Caco-2 (cell line): ENCODE measurements at regions not wholly inside any gene's neighbourhood (a gene's known extent, or its start where the extent isn't known, plus 50 kb on each side); places are given as distances from the start of the nearest gene placed in this dataset.

Source experiments
- BruUV-seq: library from RNA; stranded (reverse); fragments of 400-500 nt; replicated peaks from 2 replicates; lab custom pipeline; 2021; lab: Mats Ljungman, UMichigan
- CTCF ChIA-PET: fragments of 300-600 bp; sonication (Branson Sonifier 250); formaldehyde crosslinking; loops from one replicate; lab custom pipeline; 2022; ENCODE audit warnings: antibody characterized with exemption; lab: Charles Lee
- POLR2A ChIA-PET: fragments of 300-600 bp; sonication (Branson Sonifier 250); formaldehyde crosslinking; loops from one replicate; lab custom pipeline; 2022; ENCODE audit warnings: antibody characterized with exemption; lab: Charles Lee
- DNase-seq, 2 experiments: peaks; one replicate each; pipeline versions ENCODE4 v3.0.0 to v3.0.0-alpha.2; 2020 to 2022
- H3K27me3 ChIP-seq: replicated peaks from 2 replicates; pipeline ENCODE4 v1.6.0; 2011; ENCODE audit warnings: low read length; ENCODE audit not compliant: control insufficient read depth, insufficient read depth
- H3K36me3 ChIP-seq: 2 replicates; pipeline ENCODE4 v1.5.1; 2011; ENCODE audit warnings: low read length; ENCODE audit not compliant: control insufficient read depth, insufficient read depth
- H3K4me1 ChIP-seq: fragments of 250-450 bp; sonication (Bioruptor Pico); 2 replicates; pipeline ENCODE4 v1.5.1; 2020; ENCODE audit warnings: mild to moderate bottlenecking
- H3K4me3 ChIP-seq: 2 replicates; pipeline ENCODE4 v1.5.1; 2011; ENCODE audit warnings: low read depth, mild to moderate bottlenecking, control low read depth, low read length
- H3K9me3 ChIP-seq: fragments of 250-450 bp; sonication (Bioruptor Pico); 2 replicates; pipeline ENCODE4 v1.5.1; 2020; ENCODE audit warnings: mild to moderate bottlenecking, moderate library complexity
- H3K27ac Mint-ChIP-seq: one replicate; pipeline ENCODE4 v1.8.0; 2022; ENCODE audit warnings: mixed read lengths; ENCODE audit not compliant: unreplicated experiment
- H3K27me3 Mint-ChIP-seq: one replicate; pipeline ENCODE4 v1.8.0; 2022; ENCODE audit warnings: mixed read lengths; ENCODE audit not compliant: insufficient read depth, unreplicated experiment
- H3K36me3 Mint-ChIP-seq: one replicate; pipeline ENCODE4 v1.8.0; 2022; ENCODE audit warnings: mild to moderate bottlenecking, mixed read lengths; ENCODE audit not compliant: insufficient read depth, unreplicated experiment
- H3K4me1 Mint-ChIP-seq: one replicate; pipeline ENCODE4 v1.8.0; 2022; ENCODE audit warnings: low read depth, mixed read lengths; ENCODE audit not compliant: unreplicated experiment
- H3K4me3 Mint-ChIP-seq: one replicate; pipeline ENCODE4 v1.8.0; 2022; ENCODE audit warnings: mild to moderate bottlenecking, moderate library complexity, mixed read lengths; ENCODE audit not compliant: unreplicated experiment
- H3K9me3 Mint-ChIP-seq: one replicate; pipeline ENCODE4 v1.8.0; 2022; ENCODE audit warnings: mixed read lengths; ENCODE audit not compliant: unreplicated experiment
- intact Hi-C: fragments of 100-400 bp; cut with micrococcal nuclease; formaldehyde crosslinking; loops from one replicate; pipeline ENCODE4 v1.10.0; 2022; ENCODE audit not compliant: unreplicated experiment
- TF ChIP-seq, protein P1 (sequence below), 2 experiments: fragments of 200-600 bp in 1 of 2; IDR thresholded peaks; 1 replicate in 1 of 2; 2 replicates in 1 of 2; pipeline versions ENCODE4 v1.5.1 to v1.8.0; 2011 to 2022; ENCODE audit warnings: antibody characterized with exemption in 1 of 2, control low read depth in 1 of 2, inconsistent platforms in 1 of 2, low read depth in 1 of 2, low read length in 1 of 2, mild to moderate bottlenecking in 1 of 2, moderate library complexity in 1 of 2; ENCODE audit not compliant: insufficient read depth in 1 of 2, severe bottlenecking in 1 of 2, unreplicated experiment in 1 of 2

DNA sequence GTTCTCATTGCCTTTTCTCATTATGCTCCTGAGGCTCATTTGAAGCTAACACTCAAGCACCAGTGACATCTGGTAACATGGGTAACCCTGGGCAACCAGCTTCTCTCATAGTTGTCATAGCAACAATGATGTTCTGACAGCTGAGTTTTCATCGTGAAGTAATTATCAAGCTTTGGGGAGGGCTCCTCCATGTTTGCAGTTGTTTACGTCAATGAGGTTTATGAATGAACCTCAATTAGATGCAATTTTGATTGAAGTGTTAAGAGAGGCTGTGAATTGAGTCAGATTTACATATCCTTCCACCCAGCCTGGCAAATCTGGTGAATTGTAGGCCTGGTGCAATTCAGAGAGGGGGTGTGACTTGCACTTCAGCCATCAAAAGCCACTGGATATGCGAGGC is 119.3 kb upstream of the CHD2 start:
- intact Hi-C loops, result no loop called here
- H3K4me1 Mint-ChIP-seq, result no peaks in the 10 kb centered on the region

DNA sequence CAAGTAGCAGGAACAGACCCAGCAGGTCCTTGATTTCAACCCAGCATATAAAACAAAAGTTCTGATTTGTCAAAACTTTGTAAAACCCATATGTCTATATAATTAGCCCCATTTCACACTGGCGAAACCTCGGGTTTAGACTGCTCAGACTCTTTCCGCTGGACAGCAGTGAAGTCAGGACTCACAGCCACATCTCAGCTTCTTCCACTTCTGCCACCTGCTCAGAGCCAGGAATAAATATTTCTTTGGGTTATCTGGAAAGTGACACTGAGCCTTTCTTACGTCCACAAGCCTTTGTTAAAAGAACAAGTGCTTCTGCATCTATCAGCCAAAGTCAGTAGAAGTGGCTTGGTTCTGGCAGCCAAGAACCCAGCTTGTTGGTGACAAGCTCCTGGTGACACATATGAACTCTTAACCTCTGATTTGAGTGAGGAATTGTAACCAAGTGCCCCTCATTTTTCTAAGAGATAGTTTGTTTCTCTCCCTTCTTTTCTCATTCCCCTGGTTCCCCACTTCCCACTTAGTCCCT is 118.1 kb upstream of the CHD2 start:
- Mint-ChIP-seq H3K9me3 (peaks cover 12% of the 10 kb centered on the region), H3K4me1 (no peaks in the 10 kb centered on the region), H3K4me3 (no peak overlapping the region), H3K27me3 (no peaks in the 10 kb centered on the region), H3K36me3 (peaks cover 18% of the 10 kb centered on the region), H3K27ac (no peak overlapping the region)
- Histone ChIP-seq H3K27me3 (no peaks in the 10 kb centered on the region), H3K36me3 (no peaks in the 10 kb centered on the region), H3K4me3 (no peak overlapping the region), H3K9me3 (peaks cover 20% of the 10 kb centered on the region), H3K4me1 (no peaks in the 10 kb centered on the region)
- intact Hi-C loops, result no loop called here
- ChIA-PET POLR2A (no interaction called here), CTCF (no interaction called here)
- BruUV-seq, result no TSS peak
- TF ChIP-seq, protein P1, sequence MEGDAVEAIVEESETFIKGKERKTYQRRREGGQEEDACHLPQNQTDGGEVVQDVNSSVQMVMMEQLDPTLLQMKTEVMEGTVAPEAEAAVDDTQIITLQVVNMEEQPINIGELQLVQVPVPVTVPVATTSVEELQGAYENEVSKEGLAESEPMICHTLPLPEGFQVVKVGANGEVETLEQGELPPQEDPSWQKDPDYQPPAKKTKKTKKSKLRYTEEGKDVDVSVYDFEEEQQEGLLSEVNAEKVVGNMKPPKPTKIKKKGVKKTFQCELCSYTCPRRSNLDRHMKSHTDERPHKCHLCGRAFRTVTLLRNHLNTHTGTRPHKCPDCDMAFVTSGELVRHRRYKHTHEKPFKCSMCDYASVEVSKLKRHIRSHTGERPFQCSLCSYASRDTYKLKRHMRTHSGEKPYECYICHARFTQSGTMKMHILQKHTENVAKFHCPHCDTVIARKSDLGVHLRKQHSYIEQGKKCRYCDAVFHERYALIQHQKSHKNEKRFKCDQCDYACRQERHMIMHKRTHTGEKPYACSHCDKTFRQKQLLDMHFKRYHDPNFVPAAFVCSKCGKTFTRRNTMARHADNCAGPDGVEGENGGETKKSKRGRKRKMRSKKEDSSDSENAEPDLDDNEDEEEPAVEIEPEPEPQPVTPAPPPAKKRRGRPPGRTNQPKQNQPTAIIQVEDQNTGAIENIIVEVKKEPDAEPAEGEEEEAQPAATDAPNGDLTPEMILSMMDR (IDR thresholded peaks at IDR 0.05; ENCODE audit: insufficient read depth in 1 of 2, low read depth in 1 of 2, low read length in 1 of 2, severe bottlenecking in 1 of 2, unreplicated experiment in 1 of 2), result no peak
- no peak for DNase-seq

More for the DNA sequence above, 119.3 kb upstream of the CHD2 start:
- H3K36me3 ChIP-seq, result no peaks in the 10 kb centered on the region
- peaks cover 20% of the 10 kb centered on the region for H3K9me3 ChIP-seq
- POLR2A ChIA-PET, result no interaction called here
- CTCF ChIA-PET, result no interaction called here
- no peak for DNase-seq
- Mint-ChIP-seq H3K27ac (no peak overlapping the region), H3K36me3 (peaks cover 18% of the 10 kb centered on the region), H3K4me3 (no peak overlapping the region), H3K9me3 (peaks cover 12% of the 10 kb centered on the region), H3K27me3 (no peaks in the 10 kb centered on the region)
- TF ChIP-seq, protein P1 (IDR thresholded peaks at IDR 0.05; ENCODE audit: insufficient read depth in 1 of 2, low read depth in 1 of 2, low read length in 1 of 2, severe bottlenecking in 1 of 2, unreplicated experiment in 1 of 2), result no peak
- no peaks in the 10 kb centered on the region for H3K4me1 ChIP-seq
- no peaks in the 10 kb centered on the region for H3K27me3 ChIP-seq
- no peak overlapping the region for H3K4me3 ChIP-seq
- BruUV-seq, result no TSS peak

DNA sequence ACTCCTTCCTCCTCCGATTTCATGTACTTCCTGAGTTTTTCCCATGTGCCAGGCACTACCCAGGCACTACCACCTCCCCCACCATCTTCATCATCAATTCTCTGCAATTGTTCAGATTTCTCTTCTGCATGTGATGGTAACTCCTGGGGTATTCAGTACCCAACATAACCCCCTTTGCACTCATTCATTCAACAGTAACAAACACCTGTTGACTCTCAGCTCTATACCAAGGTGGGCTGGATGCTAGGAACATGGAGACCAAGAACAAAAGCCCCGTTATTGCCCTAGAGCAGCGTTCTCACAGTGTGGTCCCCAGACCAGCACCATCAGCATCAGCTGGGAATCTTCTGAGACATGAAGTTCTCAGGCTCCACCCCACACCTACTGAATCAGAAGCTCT is 113.0 kb upstream of the CHD2 start:
- Mint-ChIP-seq H3K4me1 (no peaks in the 10 kb centered on the region), H3K27ac (no peak overlapping the region), H3K9me3 (peaks cover 12% of the 10 kb centered on the region), H3K36me3 (peaks cover 18% of the 10 kb centered on the region), H3K4me3 (no peak overlapping the region), H3K27me3 (no peaks in the 10 kb centered on the region)
- H3K36me3 ChIP-seq, result no peaks in the 10 kb centered on the region
- H3K4me3 ChIP-seq, result no peak overlapping the region
- TF ChIP-seq, protein P1 (IDR thresholded peaks at IDR 0.05; ENCODE audit: insufficient read depth in 1 of 2, low read depth in 1 of 2, low read length in 1 of 2, severe bottlenecking in 1 of 2, unreplicated experiment in 1 of 2), result no peak
- POLR2A ChIA-PET, result no interaction called here
- CTCF ChIA-PET, result no interaction called here
- BruUV-seq, result no TSS peak
- no peaks in the 10 kb centered on the region for H3K4me1 ChIP-seq
- peak in 1 of 2 experiments; percentile 7 for DNase-seq
- no peaks in the 10 kb centered on the region for H3K9me3 ChIP-seq
- intact Hi-C loops, result no loop called here
- no peaks in the 10 kb centered on the region for H3K27me3 ChIP-seq
